A549 (cell line): ENCODE measurements at regions not wholly inside any gene's neighbourhood (a gene's known extent, or its start where the extent isn't known, plus 50 kb on each side); places are given as distances from the start of the nearest gene placed in this dataset.

Experiments
- ATAC-seq, 2 experiments: fragments of 200-7000 bp in 1 of 2; fragments of >200 bp in 1 of 2; cut with Nextera tagmentation in 1 of 2; cut with Tn5 transposase in 1 of 2; 3 replicates each; pipeline versions ENCODE4 v1.8.0 to v1.9.1; 2018 to 2020; ENCODE audit warnings: mild to moderate bottlenecking in 1 of 2, moderate library complexity in 1 of 2
- CTCF ChIA-PET: fragments of 300-600 bp; sonication (Branson Sonifier 250); formaldehyde crosslinking; extraction: SDS; loops from one replicate; lab custom pipeline; 2021; ENCODE audit warnings: antibody characterized with exemption, inconsistent platforms; lab: Yijun Ruan, JAX
- POLR2A ChIA-PET: fragments of 350-600 bp; formaldehyde crosslinking; extraction: SDS; loops from one replicate; lab custom pipeline; 2021; ENCODE audit warnings: antibody characterized with exemption, inconsistent platforms; lab: Yijun Ruan, JAX
- DNase-seq, 2 experiments: peaks; one replicate each; pipeline versions ENCODE4 v3.0.0 to v3.0.0-alpha.2; 2011 to 2016; ENCODE audit warnings: low read depth in 1 of 2, low spot score in 1 of 2
- FAIRE-seq: peaks from 2 replicates; lab custom pipeline; 2011; peaks lifted over from hg19 to GRCh38; lab: Jason Lieb, UNC
- H3K27ac ChIP-seq, 2 experiments: fragments of >200 bp; sonication (Bioruptor Twin); formaldehyde crosslinking; 3 replicates each; pipeline ENCODE4 v1.5.1; 2016 to 2017
- H3K4me1 ChIP-seq: fragments of >200 bp; sonication (Bioruptor Twin); formaldehyde crosslinking; 3 replicates; pipeline ENCODE4 v1.6.1; 2016
- H3K4me2 ChIP-seq: fragments of >200 bp; sonication (Bioruptor Twin); formaldehyde crosslinking; 3 replicates; pipeline ENCODE4 v1.6.1; 2016
- H3K4me3 ChIP-seq: fragments of >200 bp; sonication (Bioruptor Twin); formaldehyde crosslinking; 3 replicates; pipeline ENCODE4 v1.5.1; 2016
- H3K9me3 ChIP-seq: fragments of >200 bp; sonication (Bioruptor Twin); formaldehyde crosslinking; 3 replicates; pipeline ENCODE4 v1.6.1; 2016
- BHLHE40 ChIP-seq: IDR thresholded peaks from 2 replicates; pipeline ENCODE4 v1.6.1; 2012; ENCODE audit warnings: low read depth, low read length, inconsistent platforms
- CBX2 ChIP-seq: fragments of 200-600 bp; sonication (generic); IDR thresholded peaks from 2 replicates; pipeline ENCODE4 v1.6.1; 2016; ENCODE audit warnings: low read depth, mild to moderate bottlenecking, borderline replicate concordance
- CBX8 ChIP-seq: fragments of 200-600 bp; sonication (generic); IDR thresholded peaks from 2 replicates; pipeline ENCODE4 v1.6.1; 2016
- CHD4 ChIP-seq: fragments of 200-600 bp; sonication (generic); IDR thresholded peaks from 2 replicates; pipeline ENCODE4 v1.6.1; 2016; ENCODE audit warnings: antibody characterized with exemption, mild to moderate bottlenecking, borderline replicate concordance
- CTCF ChIP-seq: fragments of >200 bp; sonication (Bioruptor Twin); formaldehyde crosslinking; IDR thresholded peaks from 3 replicates; pipeline ENCODE4 v1.5.1; 2016
- EHF ChIP-seq: fragments of 250-450 bp; sonication (Bioruptor Pico); IDR thresholded peaks from 2 replicates; pipeline ENCODE4 v1.5.0; 2020; ENCODE audit warnings: mild to moderate bottlenecking
- EP300 ChIP-seq, 2 experiments: fragments of >200 bp; sonication (Bioruptor Twin); formaldehyde crosslinking; IDR thresholded peaks; 2 replicates in 1 of 2; 3 replicates in 1 of 2; pipeline ENCODE4 v1.6.1; 2016 to 2017
- ESRRA ChIP-seq: fragments of 150-350 bp; IDR thresholded peaks from 2 replicates; pipeline ENCODE4 v1.6.1; 2014; ENCODE audit warnings: mild to moderate bottlenecking, low read length, borderline replicate concordance
- FOSL2 ChIP-seq, 2 experiments: fragments of 450-650 bp in 1 of 2; fragments of >200 bp in 1 of 2; sonication (Bioruptor Twin) in 1 of 2; formaldehyde crosslinking; IDR thresholded peaks; 2 replicates each; pipeline versions ENCODE4 v1.5.0 to v1.6.1; 2016 to 2020; ENCODE audit warnings: mild to moderate bottlenecking in 1 of 2, moderate library complexity in 1 of 2
- FOXS1 ChIP-seq: fragments of 250-450 bp; sonication (Bioruptor Pico); IDR thresholded peaks from 2 replicates; pipeline ENCODE4 v1.5.0; 2020; ENCODE audit warnings: mild to moderate bottlenecking, moderate library complexity
- HOXB5 ChIP-seq: fragments of 250-450 bp; sonication (Bioruptor Pico); IDR thresholded peaks from 2 replicates; pipeline ENCODE4 v1.5.0; 2020; ENCODE audit warnings: mild to moderate bottlenecking, moderate library complexity
- JUNB ChIP-seq: fragments of >200 bp; sonication (Bioruptor Twin); formaldehyde crosslinking; IDR thresholded peaks from 2 replicates; pipeline ENCODE4 v1.6.1; 2016
- KDM1A ChIP-seq: fragments of 200-600 bp; sonication (generic); IDR thresholded peaks from 2 replicates; pipeline ENCODE4 v1.6.1; 2016; ENCODE audit warnings: low read depth, mild to moderate bottlenecking
- MAFK ChIP-seq: fragments of 450-650 bp; IDR thresholded peaks from 2 replicates; pipeline ENCODE4 v1.6.1; 2014; ENCODE audit not compliant: partially characterized antibody
- MAZ ChIP-seq: fragments of 150-350 bp; IDR thresholded peaks from 2 replicates; pipeline ENCODE4 v1.6.1; 2014; ENCODE audit warnings: antibody characterized with exemption, low read depth, low read length, borderline replicate concordance
- NPAS2 ChIP-seq: fragments of 250-450 bp; sonication (Bioruptor Pico); IDR thresholded peaks from 2 replicates; pipeline ENCODE4 v1.8.0; 2022; ENCODE audit warnings: mild to moderate bottlenecking, moderate library complexity, borderline replicate concordance
- PBX3 ChIP-seq: IDR thresholded peaks from 2 replicates; pipeline ENCODE4 v1.6.1; 2012
- POLR2A ChIP-seq: IDR thresholded peaks from 2 replicates; pipeline ENCODE4 v1.6.1; 2012; ENCODE audit warnings: mild to moderate bottlenecking, low read length
- POLR2AphosphoS2 ChIP-seq: conservative IDR thresholded peaks from 2 replicates; pipeline ENCODE4 v1.6.1; 2012; ENCODE audit warnings: low read length, improper control_type of control experiment, inconsistent platforms
- RAD21 ChIP-seq, 2 experiments: fragments of >200 bp in 1 of 2; sonication (Bioruptor Twin) in 1 of 2; formaldehyde crosslinking in 1 of 2; IDR thresholded peaks in 1 of 2; conservative IDR thresholded peaks in 1 of 2; 2 replicates in 1 of 2; 3 replicates in 1 of 2; pipeline ENCODE4 v1.6.1; 2012 to 2018; ENCODE audit warnings: inconsistent platforms in 1 of 2
- RFX5 ChIP-seq: fragments of 450-650 bp; IDR thresholded peaks from 2 replicates; pipeline ENCODE4 v1.7.1; 2014; ENCODE audit warnings: antibody characterized with exemption, mild to moderate bottlenecking, moderate library complexity
- SREBF2 ChIP-seq: fragments of 450-650 bp; IDR thresholded peaks from 2 replicates; pipeline ENCODE4 v1.6.1; 2014; ENCODE audit warnings: mild to moderate bottlenecking, moderate library complexity
- TFCP2L1 ChIP-seq: fragments of 250-450 bp; sonication (Bioruptor Pico); IDR thresholded peaks from 2 replicates; pipeline ENCODE4 v1.5.0; 2021; ENCODE audit warnings: mild to moderate bottlenecking
- ZFP36 ChIP-seq: fragments of 450-650 bp; IDR thresholded peaks from 2 replicates; pipeline ENCODE4 v1.6.1; 2014; ENCODE audit warnings: borderline replicate concordance; ENCODE audit not compliant: partially characterized antibody
- ZNF302 ChIP-seq: fragments of 250-450 bp; sonication (Bioruptor Pico); IDR thresholded peaks from 2 replicates; pipeline ENCODE4 v1.9.0; 2021; ENCODE audit warnings: inconsistent platforms, mild to moderate bottlenecking, moderate library complexity
- ZSCAN20 ChIP-seq: fragments of 250-450 bp; sonication (Bioruptor Pico); IDR thresholded peaks from 2 replicates; pipeline ENCODE4 v1.8.0; 2022; ENCODE audit warnings: mild to moderate bottlenecking, moderate library complexity
- WGBS: methylation state at CpG from one replicate; pipeline ENCODE4 v1.1.6; 2017; ENCODE audit errors: missing lambda C conversion rate; 5-methylcytosine and 5-hydroxymethylcytosine counted together

- no peaks in the 10 kb centered on the region for H3K9me3 ChIP-seq
- ATAC-seq, result no peak
- POLR2A ChIA-PET, result no interaction called here
- no peak for TF ChIP-seq KDM1A
- TF ChIP-seq EP300 (IDR thresholded peaks at IDR 0.05), result no peak
- H3K4me3 ChIP-seq, result no peak overlapping the region
- no peak overlapping the region for H3K4me2 ChIP-seq
- CTCF ChIA-PET, result interaction anchor here (2.5 kb wide), 1 partner anchor 10 kb away, joined by 15 read pairs; no protein-coding TSS in a partner anchor
- no peak for DNase-seq
- 78% methylated on average over 3 of the region's 3 CpGs for WGBS
- no peak for FAIRE-seq
- no peaks in the 10 kb centered on the region for H3K4me1 ChIP-seq
- no peak overlapping the region for H3K27ac ChIP-seq
Observed at GRCh38 chr7:65317372-65317771, 56.3 kb upstream of the ZNF92 start.

- ATAC-seq, result no peak
- no peak for DNase-seq
- H3K4me2 ChIP-seq, result no peak overlapping the region
- TF ChIP-seq ESRRA, result no peak
- no peak for TF ChIP-seq MAZ
- no peak for TF ChIP-seq NPAS2 (CRISPR knock-in tag)
- no peak for TF ChIP-seq POLR2AphosphoS2
- TF ChIP-seq JUNB, result no peak
- TF ChIP-seq PBX3, result no peak
- TF ChIP-seq, all 56 proteins: peak for 0
- no peak for FAIRE-seq
- ChIA-PET POLR2A (no interaction called here), CTCF (no interaction called here)
- 93% methylated on average over 6 of the region's 6 CpGs for WGBS
- no peak overlapping the region for H3K4me3 ChIP-seq
- H3K27ac ChIP-seq, result no peak overlapping the region
- H3K4me1 ChIP-seq, result no peaks in the 10 kb centered on the region
- H3K9me3 ChIP-seq, result no peaks in the 10 kb centered on the region
Observed at GRCh38 chr7:65310761-65311160, 62.9 kb upstream of the ZNF92 start.

GRCh38 chr7:65308300-65308678 is 65.4 kb upstream of the ZNF92 start:
- no peak overlapping the region for H3K4me2 ChIP-seq
- no peak for TF ChIP-seq ZFP36
- no peak for TF ChIP-seq FOSL2 (IDR thresholded peaks at IDR 0.05)
- TF ChIP-seq FOSL2 (CRISPR knock-in tag; IDR thresholded peaks at IDR 0.05), result no peak
- no peak for TF ChIP-seq FOXS1 (CRISPR knock-in tag)
- TF ChIP-seq TFCP2L1, result no peak
- TF ChIP-seq BHLHE40, result no peak
- TF ChIP-seq PBX3, result no peak
- no peak for TF ChIP-seq ZSCAN20 (CRISPR knock-in tag)
- TF ChIP-seq POLR2A, result no peak
- TF ChIP-seq EHF (CRISPR knock-in tag), result no peak
- no peak for TF ChIP-seq KDM1A
- TF ChIP-seq ZNF302 (CRISPR knock-in tag), result no peak
- TF ChIP-seq CBX2, result no peak
- ATAC-seq, result no peak
- H3K4me1 ChIP-seq, result no peaks in the 10 kb centered on the region
- no peak overlapping the region for H3K27ac ChIP-seq
- 50% methylated on average over 2 of the region's 2 CpGs for WGBS
- no peak overlapping the region for H3K4me3 ChIP-seq
- no peaks in the 10 kb centered on the region for H3K9me3 ChIP-seq
- ChIA-PET POLR2A (no interaction called here), CTCF (interaction anchor here (0.6 to 4.8 kb wide), 29 partner anchors 8 to 873 kb away, joined by 3 to 33 read pairs (median 4); partner anchors contain the start of gene ZNF92)
- no peak for DNase-seq
- no peak for FAIRE-seq

- POLR2A ChIA-PET, result no interaction called here
- no peak for FAIRE-seq
- TF ChIP-seq CTCF, result peak; percentile 84
- no peak for TF ChIP-seq MAFK
- TF ChIP-seq ZSCAN20 (CRISPR knock-in tag), result no peak
- TF ChIP-seq FOSL2 (IDR thresholded peaks at IDR 0.05), result no peak
- no peak for TF ChIP-seq FOSL2 (CRISPR knock-in tag; IDR thresholded peaks at IDR 0.05)
- no peak for TF ChIP-seq CBX8
- no peak for TF ChIP-seq RFX5
- no peak for TF ChIP-seq CHD4
- no peak for TF ChIP-seq POLR2AphosphoS2
- TF ChIP-seq JUNB, result no peak
- no peak for TF ChIP-seq SREBF2
- TF ChIP-seq HOXB5 (CRISPR knock-in tag), result no peak
- TF ChIP-seq RAD21 (conservative IDR thresholded peaks at IDR 0.05 in 1 of 2, IDR thresholded peaks at IDR 0.05 in 1 of 2), result peak; percentile 87 to 93
- TF ChIP-seq PBX3, result no peak
Observed at GRCh38 chr7:65307651-65308299, 65.9 kb upstream of the ZNF92 start.

More at GRCh38 chr7:65307651-65308299, 65.9 kb upstream of the ZNF92 start:
- Histone ChIP-seq H3K4me3 (no peak overlapping the region), H3K4me1 (no peaks in the 10 kb centered on the region), H3K27ac (no peak overlapping the region), H3K4me2 (peak overlapping the region; percentile 35; the same call in 1 of the 3 replicates), H3K9me3 (no peaks in the 10 kb centered on the region)
- ATAC-seq (peak; percentile 83 to 97), DNase-seq (peak; percentile 49 to 67)
- CTCF ChIA-PET, result interaction anchor here (0.6 to 4.8 kb wide), 34 partner anchors 8 to 872 kb away, joined by 3 to 33 read pairs (median 4); partner anchors contain the start of gene ZNF92
- 61% methylated on average over 5 of the region's 8 CpGs for WGBS
